Stimulated activated CD4-positive, alpha-beta T cell treated with anti-CD3 and anti-CD28 coated beads, Interleukin-12 subunit alpha, Interleukin-12 subunit beta, amount 100 ng/mL, for 24 hours (primary cell): ENCODE measurements at regions not wholly inside any gene's neighbourhood (a gene's known extent, or its start where the extent isn't known, plus 50 kb on each side); places are given as distances from the start of the nearest gene placed in this dataset.
"Not testable (repeated sequence)": the region's sequence is repeated elsewhere in the genome, so short reads cannot be mapped to it uniquely, and the experiment has no call there.

Experiments used
- DNase-seq, 2 experiments: peaks; one replicate each; pipeline ENCODE4 v3.0.0-alpha.2; 2020; ENCODE audit warnings: low read depth in 2 of 2

GRCh38 chr4:14906805-14907204 is 95.5 kb upstream of the CPEB2 start:
- DNase-seq: no peak

GRCh38 chr4:14908635-14909034 is 93.6 kb upstream of the CPEB2 start:
- no peak for DNase-seq

GRCh38 chr4:14910411-14910810 is 91.9 kb upstream of the CPEB2 start:
- DNase-seq: no peak

GRCh38 chr4:14912426-14912825 is 89.9 kb upstream of the CPEB2 start:
- DNase-seq: no peak

- DNase-seq: no peak
Observed at GRCh38 chr4:14915018-14915417, 87.3 kb upstream of the CPEB2 start.

- DNase-seq: no peak
Observed at GRCh38 chr4:14916554-14917297, 85.6 kb upstream of the CPEB2 start.

GRCh38 chr4:14917298-14917633 is 85.0 kb upstream of the CPEB2 start:
- DNase-seq: no peak

- no peak for DNase-seq
Observed at GRCh38 chr4:14918336-14918735, 83.9 kb upstream of the CPEB2 start.

- no peak for DNase-seq
Observed at GRCh38 chr4:14919785-14920184, 82.5 kb upstream of the CPEB2 start.

GRCh38 chr4:14920237-14920636 is 82.0 kb upstream of the CPEB2 start:
- DNase-seq: no peak

- DNase-seq: no peak
Observed at GRCh38 chr4:14920759-14921320, 81.4 kb upstream of the CPEB2 start.

GRCh38 chr4:14921781-14922180 is 80.5 kb upstream of the CPEB2 start:
- DNase-seq: not testable (repeated sequence)

GRCh38 chr4:14924076-14924811 is 78.0 kb upstream of the CPEB2 start:
- DNase-seq: no peak

GRCh38 chr4:14924812-14925344 is 77.4 kb upstream of the CPEB2 start:
- no peak for DNase-seq

GRCh38 chr4:14925471-14925870 is 76.8 kb upstream of the CPEB2 start:
- DNase-seq: no peak

- no peak for DNase-seq
Observed at GRCh38 chr4:14926368-14926767, 75.9 kb upstream of the CPEB2 start.

GRCh38 chr4:14928035-14928434 is 74.2 kb upstream of the CPEB2 start:
- DNase-seq: no peak

GRCh38 chr4:14929669-14930068 is 72.6 kb upstream of the CPEB2 start:
- no peak for DNase-seq

GRCh38 chr4:14934704-14935390 is 67.4 kb upstream of the CPEB2 start:
- no peak for DNase-seq

- no peak for DNase-seq
Observed at GRCh38 chr4:14943749-14944148, 58.5 kb upstream of the CPEB2 start.

- DNase-seq: no peak
Observed at GRCh38 chr4:14952352-14952751, 49.9 kb upstream of the CPEB2 start.
